ENCODE measurements at regions not wholly inside any gene's neighbourhood (a gene's known extent, or its start where the extent isn't known, plus 50 kb on each side); places are given as distances from the start of the nearest gene placed in this dataset.

DNA sequence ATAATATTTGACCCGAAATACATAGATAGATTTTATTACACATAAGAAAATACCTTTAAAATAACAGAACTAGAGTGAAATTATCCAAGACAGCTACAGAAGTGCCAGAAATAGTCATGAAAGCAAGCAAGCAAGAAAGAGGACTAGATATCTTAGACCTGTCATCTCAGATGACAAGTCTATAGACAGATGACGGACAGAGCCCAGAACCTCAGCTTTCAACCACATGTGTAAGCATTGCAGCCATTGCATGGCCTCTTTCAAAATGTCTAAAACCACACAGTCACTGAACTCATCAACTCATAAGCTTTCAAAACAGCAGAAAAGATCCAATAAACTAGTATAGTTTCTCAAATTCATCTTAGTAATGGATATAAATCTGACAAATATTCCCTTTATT lies 59.8 kb upstream of the FHIT start:
- TF ChIP-seq, protein P1, sequence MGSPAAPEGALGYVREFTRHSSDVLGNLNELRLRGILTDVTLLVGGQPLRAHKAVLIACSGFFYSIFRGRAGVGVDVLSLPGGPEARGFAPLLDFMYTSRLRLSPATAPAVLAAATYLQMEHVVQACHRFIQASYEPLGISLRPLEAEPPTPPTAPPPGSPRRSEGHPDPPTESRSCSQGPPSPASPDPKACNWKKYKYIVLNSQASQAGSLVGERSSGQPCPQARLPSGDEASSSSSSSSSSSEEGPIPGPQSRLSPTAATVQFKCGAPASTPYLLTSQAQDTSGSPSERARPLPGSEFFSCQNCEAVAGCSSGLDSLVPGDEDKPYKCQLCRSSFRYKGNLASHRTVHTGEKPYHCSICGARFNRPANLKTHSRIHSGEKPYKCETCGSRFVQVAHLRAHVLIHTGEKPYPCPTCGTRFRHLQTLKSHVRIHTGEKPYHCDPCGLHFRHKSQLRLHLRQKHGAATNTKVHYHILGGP (tag by site-specific recombination; IDR thresholded peaks at IDR 0.05) = no peak
- no peak for TF ChIP-seq ZNF654 (tag by site-specific recombination; IDR thresholded peaks at IDR 0.05; ENCODE audit: low read depth)
- no peak for TF ChIP-seq PRDM1 (tag by site-specific recombination; IDR thresholded peaks at IDR 0.05)
- no peak overlapping the region for H3K27ac ChIP-seq (ENCODE audit: extremely low read depth, low read depth, low read length)
- no peaks in the 10 kb centered on the region for H3K4me1 ChIP-seq (ENCODE audit: control insufficient read depth, insufficient read depth, low read length)
- no peaks in the 10 kb centered on the region for H3K9me3 ChIP-seq (ENCODE audit: control insufficient read depth, insufficient read depth, low read depth, low read length)
- no peaks in the 10 kb centered on the region for H3K36me3 ChIP-seq (ENCODE audit: control insufficient read depth in 2 of 2, insufficient read depth in 1 of 2, low read length in 2 of 2)
- CTCF ChIA-PET = no interaction called here
- POLR2A ChIA-PET = no interaction called here
- no peak overlapping the region for H3K4me3 ChIP-seq (ENCODE audit: low read depth, low read length)

DNA sequence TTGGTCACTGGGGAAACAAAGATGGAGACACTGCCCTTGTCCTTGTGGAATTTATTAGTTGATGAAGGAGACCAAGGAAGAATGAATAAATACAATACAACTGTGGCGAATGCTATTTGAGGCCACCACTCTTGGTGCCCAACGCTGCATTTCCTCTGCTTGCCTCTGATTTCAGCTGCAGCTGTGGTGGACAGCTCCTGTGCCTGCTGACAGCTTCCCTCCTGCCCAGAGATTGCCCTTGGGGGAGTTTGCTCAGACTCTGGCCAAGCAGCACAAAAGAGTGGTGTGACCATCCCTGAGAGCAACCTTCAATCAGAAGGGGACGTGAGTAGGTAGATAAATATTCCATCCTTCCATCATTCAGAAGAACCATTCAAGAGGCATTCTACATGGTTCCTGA lies 64.6 kb upstream of the FHIT start:
- Histone ChIP-seq H3K36me3 (ENCODE audit: control insufficient read depth in 2 of 2, insufficient read depth in 1 of 2, low read length in 2 of 2) (no peaks in the 10 kb centered on the region), H3K4me3 (ENCODE audit: low read depth, low read length) (no peak overlapping the region), H3K9me3 (ENCODE audit: control insufficient read depth, insufficient read depth, low read depth, low read length) (no peaks in the 10 kb centered on the region), H3K4me1 (ENCODE audit: control insufficient read depth, insufficient read depth, low read length) (no peaks in the 10 kb centered on the region), H3K27ac (ENCODE audit: extremely low read depth, low read depth, low read length) (no peak overlapping the region)
- ChIA-PET POLR2A (no interaction called here), CTCF (no interaction called here)
- TF ChIP-seq ZNF23 (tag by site-specific recombination; IDR thresholded peaks at IDR 0.05; ENCODE audit: borderline replicate concordance) (no peak), REST (tag by site-specific recombination; IDR thresholded peaks at IDR 0.05) (peak; percentile 95)

- H3K36me3 ChIP-seq (ENCODE audit: control insufficient read depth in 2 of 2, insufficient read depth in 1 of 2, low read length in 2 of 2) = no peaks in the 10 kb centered on the region
- no peaks in the 10 kb centered on the region for H3K9me3 ChIP-seq (ENCODE audit: control insufficient read depth, insufficient read depth, low read depth, low read length)
- ChIA-PET CTCF (interaction anchor here (0.7 kb wide), 1 partner anchor 59 kb away, joined by 3 read pairs; no protein-coding TSS in a partner anchor), POLR2A (no interaction called here)
- H3K4me1 ChIP-seq (ENCODE audit: control insufficient read depth, insufficient read depth, low read length) = no peaks in the 10 kb centered on the region
- no peak for TF ChIP-seq ZNF114 (tag by site-specific recombination; IDR thresholded peaks at IDR 0.05)
- TF ChIP-seq ZSCAN23 (tag by site-specific recombination; IDR thresholded peaks at IDR 0.05) = no peak
- no peak for TF ChIP-seq ZNF24 (tag by site-specific recombination; IDR thresholded peaks at IDR 0.05)
- no peak for TF ChIP-seq SP3 (tag by site-specific recombination; IDR thresholded peaks at IDR 0.05)
- no peak for TF ChIP-seq ZFP3 (tag by site-specific recombination; IDR thresholded peaks at IDR 0.05; ENCODE audit: low read depth)
- TF ChIP-seq ZNF621 (tag by site-specific recombination; IDR thresholded peaks at IDR 0.05) = no peak
- no peak overlapping the region for H3K27ac ChIP-seq (ENCODE audit: extremely low read depth, low read depth, low read length)
- no peak overlapping the region for H3K4me3 ChIP-seq (ENCODE audit: low read depth, low read length)
Observed at GRCh38 chr3:61323094-61323493, 71.8 kb upstream of the FHIT start.

DNA sequence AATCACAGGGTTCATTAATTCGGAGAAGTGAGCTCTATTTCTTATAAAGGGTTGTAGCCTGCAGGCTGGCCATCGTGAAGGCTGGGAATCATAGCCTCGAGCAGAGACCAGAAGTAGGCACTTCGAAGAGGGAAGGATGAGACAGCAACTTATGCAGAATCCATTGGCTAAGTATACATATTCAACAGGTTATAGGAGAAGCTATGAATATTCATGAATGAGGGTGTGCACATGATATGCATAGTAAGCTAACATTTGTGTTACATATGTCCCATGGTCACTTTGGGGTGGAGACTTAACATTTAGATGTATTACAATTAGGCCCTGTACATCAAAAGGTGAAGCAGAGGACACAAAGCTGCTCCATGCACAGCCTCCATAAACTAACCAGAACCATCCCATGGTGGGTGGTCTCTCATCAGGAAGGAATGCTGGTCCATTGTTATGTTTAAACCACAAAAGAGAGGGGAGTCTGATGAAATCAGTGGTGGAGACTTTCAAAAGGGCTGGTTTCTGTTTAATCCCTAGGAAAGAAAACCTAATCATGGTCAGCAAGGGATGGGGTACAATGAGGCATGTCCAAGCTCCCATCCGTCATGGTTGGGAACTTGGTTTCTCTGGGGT lies 80.8 kb upstream of the FHIT start:
- TF ChIP-seq SCRT1 (tag by site-specific recombination; IDR thresholded peaks at IDR 0.05; ENCODE audit: borderline replicate concordance) (peak; percentile 52; the same call in 1 of the 2 replicates), SCRT2 (tag by site-specific recombination; IDR thresholded peaks at IDR 0.05) (peak; percentile 72), TCF7L2 (IDR thresholded peaks at IDR 0.05; ENCODE audit: borderline replicate concordance, low read depth, low read length) (no peak)
- ChIA-PET POLR2A (no interaction called here), CTCF (no interaction called here)
- no peak overlapping the region for H3K4me3 ChIP-seq (ENCODE audit: low read depth, low read length)
- H3K9me3 ChIP-seq (ENCODE audit: control insufficient read depth, insufficient read depth, low read depth, low read length) = no peaks in the 10 kb centered on the region
- no peaks in the 10 kb centered on the region for H3K4me1 ChIP-seq (ENCODE audit: control insufficient read depth, insufficient read depth, low read length)
- no peak overlapping the region for H3K27ac ChIP-seq (ENCODE audit: extremely low read depth, low read depth, low read length)
- no peaks in the 10 kb centered on the region for H3K36me3 ChIP-seq (ENCODE audit: control insufficient read depth in 2 of 2, insufficient read depth in 1 of 2, low read length in 2 of 2)

All from HEK293 (cell line).